ENCODE measurements at regions not wholly inside any gene's neighbourhood (a gene's known extent, or its start where the extent isn't known, plus 50 kb on each side); places are given as distances from the start of the nearest gene placed in this dataset.

GRCh38 chr3:23735535-23736326, 70.0 kb upstream of the UBE2E1 start:
- TF ChIP-seq POLR2AphosphoS5 (IDR thresholded peaks at IDR 0.05; ENCODE audit: borderline replicate concordance, low read depth, low read length) (no peak), EZH2 (IDR thresholded peaks at IDR 0.05) (no peak)

Data from SK-N-MC (cell line).